ENCODE measurements at regions not wholly inside any gene's neighbourhood (a gene's known extent, or its start where the extent isn't known, plus 50 kb on each side); places are given as distances from the start of the nearest gene placed in this dataset.

DNA sequence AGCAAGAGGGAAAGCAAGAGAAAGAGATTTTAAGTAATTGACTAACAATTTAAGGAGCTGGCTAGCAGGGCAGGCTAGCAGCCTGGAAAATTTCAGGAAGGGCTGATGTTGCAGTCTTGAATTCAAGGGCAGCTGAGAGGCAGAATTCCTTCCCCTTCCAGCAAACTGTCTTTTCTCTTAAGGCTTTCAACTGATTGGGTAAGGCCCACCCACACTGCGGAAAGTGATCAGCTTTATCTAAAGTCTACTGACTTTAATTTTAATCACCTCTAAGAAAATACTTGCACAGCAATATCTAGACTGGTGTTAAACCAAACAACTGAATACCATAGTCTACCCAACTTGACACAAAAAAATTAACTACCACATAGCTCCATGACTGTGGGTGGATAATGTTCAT is 303.9 kb downstream of the FZD1 start:
- DNase-seq (ENCODE audit: low spot score): no peak
- intact Hi-C loops (cut with micrococcal nuclease; ENCODE audit: unreplicated experiment): no loop called here
- Histone ChIP-seq H3K27ac (ENCODE audit: low read depth, low read length, poor library complexity, severe bottlenecking) (no peak overlapping the region), H3K27me3 (replicated peaks; ENCODE audit: insufficient read depth, low read depth, low read length, poor library complexity) (no peaks in the 10 kb centered on the region), H3K9me3 (ENCODE audit: low read depth, low read length, poor library complexity, severe bottlenecking) (no peaks in the 10 kb centered on the region), H3K4me1 (ENCODE audit: insufficient read depth, low read length, poor library complexity, severe bottlenecking) (no peaks in the 10 kb centered on the region), H3K4me3 (ENCODE audit: low read depth, low read length, poor library complexity, severe bottlenecking) (no peak overlapping the region), H3K36me3 (ENCODE audit: insufficient read depth, low read length, poor library complexity, severe bottlenecking) (no peaks in the 10 kb centered on the region)
- ChIA-PET POLR2A (ENCODE audit: low non-redundant PET) (no interaction called here), CTCF (no interaction called here)
- TF ChIP-seq, protein P1, sequence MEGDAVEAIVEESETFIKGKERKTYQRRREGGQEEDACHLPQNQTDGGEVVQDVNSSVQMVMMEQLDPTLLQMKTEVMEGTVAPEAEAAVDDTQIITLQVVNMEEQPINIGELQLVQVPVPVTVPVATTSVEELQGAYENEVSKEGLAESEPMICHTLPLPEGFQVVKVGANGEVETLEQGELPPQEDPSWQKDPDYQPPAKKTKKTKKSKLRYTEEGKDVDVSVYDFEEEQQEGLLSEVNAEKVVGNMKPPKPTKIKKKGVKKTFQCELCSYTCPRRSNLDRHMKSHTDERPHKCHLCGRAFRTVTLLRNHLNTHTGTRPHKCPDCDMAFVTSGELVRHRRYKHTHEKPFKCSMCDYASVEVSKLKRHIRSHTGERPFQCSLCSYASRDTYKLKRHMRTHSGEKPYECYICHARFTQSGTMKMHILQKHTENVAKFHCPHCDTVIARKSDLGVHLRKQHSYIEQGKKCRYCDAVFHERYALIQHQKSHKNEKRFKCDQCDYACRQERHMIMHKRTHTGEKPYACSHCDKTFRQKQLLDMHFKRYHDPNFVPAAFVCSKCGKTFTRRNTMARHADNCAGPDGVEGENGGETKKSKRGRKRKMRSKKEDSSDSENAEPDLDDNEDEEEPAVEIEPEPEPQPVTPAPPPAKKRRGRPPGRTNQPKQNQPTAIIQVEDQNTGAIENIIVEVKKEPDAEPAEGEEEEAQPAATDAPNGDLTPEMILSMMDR (conservative IDR thresholded peaks at IDR 0.05; ENCODE audit: low read depth, low read length): no peak
- no peak for TF ChIP-seq EZH2 (IDR thresholded peaks at IDR 0.05; ENCODE audit: borderline replicate concordance, low read depth, low read length, poor library complexity, severe bottlenecking)
- no TSS peak for BruUV-seq (replicated peaks)

DNA sequence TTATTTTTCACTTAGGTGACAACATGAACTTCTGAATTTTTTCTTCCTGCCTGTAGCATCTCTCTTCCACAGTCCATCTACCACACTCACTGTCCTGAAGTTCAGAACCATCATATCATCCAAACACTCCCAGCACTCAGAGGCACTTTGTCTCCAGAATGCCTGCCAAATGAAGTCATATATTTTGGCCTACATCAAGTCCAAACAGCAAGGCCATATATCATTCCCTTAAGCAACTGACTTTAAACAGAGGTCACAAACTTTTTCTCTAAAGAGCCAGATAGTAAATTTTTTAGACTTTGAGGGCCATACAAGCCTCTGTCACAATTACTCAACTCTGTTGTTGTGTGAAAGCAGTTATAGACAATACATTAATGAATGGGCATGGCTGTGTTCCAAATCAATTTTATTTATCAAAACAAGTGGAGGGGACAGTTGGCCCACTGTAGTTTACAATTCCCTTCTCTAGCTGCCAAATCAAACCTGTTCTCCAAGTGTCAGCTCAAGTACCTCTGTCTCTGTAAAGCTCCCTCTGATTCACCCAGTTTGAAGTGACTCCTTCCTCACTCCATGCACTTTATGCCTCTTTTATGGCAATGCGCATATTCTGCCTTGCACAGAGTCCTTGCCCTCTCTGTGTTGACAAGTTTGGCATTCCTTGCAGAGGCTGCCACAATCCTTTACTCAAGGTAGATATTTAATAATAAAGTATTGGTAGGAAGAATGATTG is 305.7 kb downstream of the FZD1 start:
- no TSS peak for BruUV-seq (replicated peaks)
- POLR2A ChIA-PET (ENCODE audit: low non-redundant PET): no interaction called here
- H3K9me3 ChIP-seq (ENCODE audit: low read depth, low read length, poor library complexity, severe bottlenecking): no peaks in the 10 kb centered on the region
- no peaks in the 10 kb centered on the region for H3K36me3 ChIP-seq (ENCODE audit: insufficient read depth, low read length, poor library complexity, severe bottlenecking)
- DNase-seq (ENCODE audit: low spot score): no peak
- H3K27me3 ChIP-seq (replicated peaks; ENCODE audit: insufficient read depth, low read depth, low read length, poor library complexity): no peaks in the 10 kb centered on the region
- no peaks in the 10 kb centered on the region for H3K4me1 ChIP-seq (ENCODE audit: insufficient read depth, low read length, poor library complexity, severe bottlenecking)
- no peak overlapping the region for H3K4me3 ChIP-seq (ENCODE audit: low read depth, low read length, poor library complexity, severe bottlenecking)
- intact Hi-C loops (cut with micrococcal nuclease; ENCODE audit: unreplicated experiment): no loop called here
- TF ChIP-seq, protein P1 (conservative IDR thresholded peaks at IDR 0.05; ENCODE audit: low read depth, low read length): no peak
- TF ChIP-seq EZH2 (IDR thresholded peaks at IDR 0.05; ENCODE audit: borderline replicate concordance, low read depth, low read length, poor library complexity, severe bottlenecking): no peak
- H3K27ac ChIP-seq (ENCODE audit: low read depth, low read length, poor library complexity, severe bottlenecking): no peak overlapping the region
- CTCF ChIA-PET: no interaction called here

DNA sequence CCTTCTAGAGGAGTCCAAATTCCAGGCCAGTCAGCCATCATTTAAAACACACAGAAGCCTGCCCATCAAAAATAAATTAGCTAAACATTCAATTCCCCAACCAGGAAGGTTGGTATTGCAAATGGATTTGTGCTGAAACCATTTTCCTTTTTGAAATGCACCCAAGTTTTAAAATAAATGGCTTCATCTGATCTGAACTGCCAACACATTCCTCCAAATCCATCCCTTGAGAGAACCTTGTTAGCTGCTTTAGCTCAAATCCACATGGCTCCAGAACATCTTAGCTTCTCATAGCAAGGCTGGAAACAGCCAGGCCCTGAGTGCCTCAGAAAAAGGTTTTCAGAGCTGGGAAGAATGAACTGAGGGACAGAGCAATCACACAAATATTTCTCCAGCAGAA is 306.3 kb downstream of the FZD1 start:
- H3K27ac ChIP-seq (ENCODE audit: low read depth, low read length, poor library complexity, severe bottlenecking): no peak overlapping the region
- DNase-seq (ENCODE audit: low spot score): no peak
- no TSS peak for BruUV-seq (replicated peaks)
- H3K4me3 ChIP-seq (ENCODE audit: low read depth, low read length, poor library complexity, severe bottlenecking): no peak overlapping the region
- H3K36me3 ChIP-seq (ENCODE audit: insufficient read depth, low read length, poor library complexity, severe bottlenecking): no peaks in the 10 kb centered on the region
- H3K9me3 ChIP-seq (ENCODE audit: low read depth, low read length, poor library complexity, severe bottlenecking): no peaks in the 10 kb centered on the region
- POLR2A ChIA-PET (ENCODE audit: low non-redundant PET): no interaction called here
- no peaks in the 10 kb centered on the region for H3K27me3 ChIP-seq (replicated peaks; ENCODE audit: insufficient read depth, low read depth, low read length, poor library complexity)
- CTCF ChIA-PET: no interaction called here
- intact Hi-C loops (cut with micrococcal nuclease; ENCODE audit: unreplicated experiment): no loop called here
- no peaks in the 10 kb centered on the region for H3K4me1 ChIP-seq (ENCODE audit: insufficient read depth, low read length, poor library complexity, severe bottlenecking)
- TF ChIP-seq, protein P1 (conservative IDR thresholded peaks at IDR 0.05; ENCODE audit: low read depth, low read length): no peak
- TF ChIP-seq EZH2 (IDR thresholded peaks at IDR 0.05; ENCODE audit: borderline replicate concordance, low read depth, low read length, poor library complexity, severe bottlenecking): no peak

Data from A673 (cell line).